AG09309 (cell line): ENCODE measurements at regions not wholly inside any gene's neighbourhood (a gene's known extent, or its start where the extent isn't known, plus 50 kb on each side); places are given as distances from the start of the nearest gene placed in this dataset.
A peak's percentile ranks its signal among the peaks of the same experiment; 100 is the strongest.
"Not testable (repeated sequence)": the region's sequence is repeated elsewhere in the genome, so short reads cannot be mapped to it uniquely, and the experiment has no call there.

Experiments used
- DNase-seq: peaks from one replicate; pipeline ENCODE4 v3.0.0-alpha.2; 2010; ENCODE audit warnings: low read depth
- H3K4me3 ChIP-seq: 2 replicates; pipeline ENCODE4 v1.5.1; 2011; ENCODE audit warnings: mild to moderate bottlenecking, low read depth, low read length, moderate library complexity; ENCODE audit not compliant: control insufficient read depth
- TF ChIP-seq, protein P1 (sequence below): IDR thresholded peaks from 2 replicates; pipeline ENCODE4 v1.5.1; 2011; ENCODE audit warnings: mild to moderate bottlenecking, low read depth, low read length, inconsistent platforms; ENCODE audit not compliant: insufficient read depth, control insufficient read depth; ENCODE audit errors: missing control alignments

DNA sequence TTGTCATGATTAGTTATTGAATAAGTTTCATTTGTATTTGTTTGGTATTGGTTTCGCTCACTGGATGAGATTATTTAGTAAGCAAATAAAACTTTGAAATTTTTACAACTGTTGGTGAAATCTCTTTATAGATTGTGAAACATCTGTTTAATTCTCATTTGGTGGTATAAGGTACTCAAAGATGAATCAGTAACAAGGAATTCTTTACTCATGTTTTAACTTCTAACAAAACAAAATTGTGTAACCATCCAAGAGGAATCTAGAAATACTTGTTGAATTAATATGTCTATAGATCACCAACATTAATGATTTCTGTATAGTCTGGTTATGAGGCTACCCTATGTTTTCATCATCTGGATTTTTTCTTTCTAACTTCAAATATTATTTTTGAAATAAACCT is 62.8 kb upstream of the USP25 start:
- no peak overlapping the region for H3K4me3 ChIP-seq
- TF ChIP-seq, protein P1, sequence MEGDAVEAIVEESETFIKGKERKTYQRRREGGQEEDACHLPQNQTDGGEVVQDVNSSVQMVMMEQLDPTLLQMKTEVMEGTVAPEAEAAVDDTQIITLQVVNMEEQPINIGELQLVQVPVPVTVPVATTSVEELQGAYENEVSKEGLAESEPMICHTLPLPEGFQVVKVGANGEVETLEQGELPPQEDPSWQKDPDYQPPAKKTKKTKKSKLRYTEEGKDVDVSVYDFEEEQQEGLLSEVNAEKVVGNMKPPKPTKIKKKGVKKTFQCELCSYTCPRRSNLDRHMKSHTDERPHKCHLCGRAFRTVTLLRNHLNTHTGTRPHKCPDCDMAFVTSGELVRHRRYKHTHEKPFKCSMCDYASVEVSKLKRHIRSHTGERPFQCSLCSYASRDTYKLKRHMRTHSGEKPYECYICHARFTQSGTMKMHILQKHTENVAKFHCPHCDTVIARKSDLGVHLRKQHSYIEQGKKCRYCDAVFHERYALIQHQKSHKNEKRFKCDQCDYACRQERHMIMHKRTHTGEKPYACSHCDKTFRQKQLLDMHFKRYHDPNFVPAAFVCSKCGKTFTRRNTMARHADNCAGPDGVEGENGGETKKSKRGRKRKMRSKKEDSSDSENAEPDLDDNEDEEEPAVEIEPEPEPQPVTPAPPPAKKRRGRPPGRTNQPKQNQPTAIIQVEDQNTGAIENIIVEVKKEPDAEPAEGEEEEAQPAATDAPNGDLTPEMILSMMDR, result no peak
- DNase-seq, result peak; percentile 13

GRCh38 chr21:15667819-15668218 is 62.0 kb upstream of the USP25 start:
- no peak for DNase-seq
- TF ChIP-seq, protein P1, result no peak
- no peak overlapping the region for H3K4me3 ChIP-seq

DNA sequence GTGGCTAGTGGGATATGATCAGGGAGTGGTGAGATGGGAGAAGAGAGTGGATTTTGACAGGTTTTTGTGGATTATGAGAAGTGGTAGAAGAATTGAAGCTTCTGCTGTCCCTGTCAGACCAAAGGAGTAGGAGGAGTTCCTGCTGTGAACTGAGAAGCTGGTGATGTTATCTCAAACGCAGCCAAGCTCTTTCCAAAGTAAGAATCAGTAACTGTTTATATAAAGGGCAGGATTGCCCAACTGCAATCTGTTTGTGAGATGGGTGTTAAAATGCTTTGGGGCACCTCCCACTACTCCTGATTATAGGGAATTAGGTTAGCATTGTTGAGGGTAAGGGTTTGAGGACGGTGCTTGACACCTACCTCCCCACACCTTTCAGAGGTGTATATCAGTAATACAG is 60.5 kb upstream of the USP25 start:
- DNase-seq, result no peak
- H3K4me3 ChIP-seq, result no peak overlapping the region
- TF ChIP-seq, protein P1, result no peak

DNA sequence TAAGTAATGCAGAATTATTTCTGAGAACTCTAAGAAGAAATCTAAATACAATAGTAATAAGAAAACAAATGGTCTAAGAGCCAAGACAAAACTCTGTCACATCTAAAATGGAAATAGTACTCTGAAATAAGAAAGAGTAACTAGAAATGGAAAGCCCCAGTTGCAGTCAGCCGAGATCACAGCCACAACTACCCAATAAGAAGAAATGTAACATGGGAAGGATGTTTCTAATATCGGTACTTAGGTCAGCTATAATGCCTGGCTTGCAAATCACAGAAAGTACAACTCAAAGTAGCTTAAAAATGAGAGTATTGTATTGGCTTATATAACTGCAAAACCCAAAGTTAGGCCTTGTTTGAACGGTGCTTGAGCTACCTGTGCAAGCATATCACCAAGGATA is 58.6 kb upstream of the USP25 start:
- H3K4me3 ChIP-seq, result no peak overlapping the region
- DNase-seq, result no peak

DNA sequence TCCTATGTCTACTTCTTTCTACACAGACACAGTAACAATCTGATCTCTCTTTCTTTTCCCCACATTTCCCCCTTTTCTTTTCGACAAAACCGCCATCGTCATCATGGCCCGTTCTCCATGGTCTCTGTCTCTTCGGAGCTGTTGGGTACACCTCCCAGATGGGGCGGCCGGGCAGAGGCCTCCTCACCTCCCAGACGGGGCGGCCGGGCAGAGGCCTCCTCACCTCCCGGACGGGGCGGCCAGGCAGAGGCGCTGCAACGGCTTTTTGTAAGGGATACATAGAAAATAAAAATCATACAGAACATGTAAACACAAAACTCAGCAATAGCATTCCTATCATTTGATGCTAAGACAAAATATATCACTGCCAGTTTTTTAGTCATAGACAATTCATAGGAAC is 57.2 kb upstream of the USP25 start:
- H3K4me3 ChIP-seq, DNase-seq: not testable (repeated sequence)

More for the DNA sequence above, 58.6 kb upstream of the USP25 start:
- TF ChIP-seq, protein P1, result no peak

DNA sequence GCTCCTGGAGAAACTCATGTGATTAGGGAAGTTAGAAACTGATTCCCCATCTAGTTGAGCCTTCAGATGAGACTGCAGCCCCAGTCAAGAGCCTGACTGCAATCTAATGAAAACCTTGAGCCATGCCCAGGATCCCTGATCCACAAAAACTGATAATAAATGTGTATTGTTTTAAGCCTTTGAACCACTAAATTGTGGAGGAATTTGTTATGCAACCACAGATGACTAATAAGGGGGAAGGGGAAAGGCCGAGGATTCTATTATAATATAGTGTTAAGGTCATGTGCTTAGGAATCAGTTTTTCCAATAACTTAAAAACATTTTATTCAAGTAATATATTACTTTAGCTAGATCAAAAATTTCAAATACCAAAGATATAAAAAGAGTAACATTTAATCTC is 52.8 kb upstream of the USP25 start:
- TF ChIP-seq, protein P1, result no peak
- no peak overlapping the region for H3K4me3 ChIP-seq
- no peak for DNase-seq

DNA sequence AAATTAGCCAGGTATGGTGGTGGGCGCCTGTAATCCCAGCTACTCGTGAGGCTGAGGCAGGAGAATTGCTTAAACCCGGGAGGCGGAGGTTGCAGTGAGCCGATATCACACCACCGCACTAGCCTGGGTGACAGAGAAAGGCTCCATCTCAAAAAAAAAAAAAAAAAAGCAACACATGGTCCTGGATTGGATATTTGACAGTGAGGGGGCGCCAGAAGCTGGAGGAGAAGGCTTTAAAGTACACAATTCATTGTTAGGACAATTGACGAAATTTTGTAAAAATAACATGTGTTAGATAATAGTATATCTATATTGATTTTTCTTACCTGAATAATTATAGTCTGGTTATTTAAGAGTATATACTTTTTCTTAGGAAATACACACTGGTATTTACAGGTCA is 50.2 kb upstream of the USP25 start:
- H3K4me3 ChIP-seq, result no peak overlapping the region
- TF ChIP-seq, protein P1, result no peak
- DNase-seq, result no peak
